Right lung (tissue), 2 donors: ENCODE measurements at regions not wholly inside any gene's neighbourhood (a gene's known extent, or its start where the extent isn't known, plus 50 kb on each side); places are given as distances from the start of the nearest gene placed in this dataset.

Experiments used
- DNase-seq, 2 donors: peaks; one replicate each; pipeline ENCODE4 v3.0.0-alpha.2; 2013

- no peak for DNase-seq
These were observed 163.6 kb upstream of the ISX start for GRCh38 chr22:34902335-34902734.

- no peak for DNase-seq
These were observed 162.5 kb upstream of the ISX start for GRCh38 chr22:34903416-34903815.

DNA sequence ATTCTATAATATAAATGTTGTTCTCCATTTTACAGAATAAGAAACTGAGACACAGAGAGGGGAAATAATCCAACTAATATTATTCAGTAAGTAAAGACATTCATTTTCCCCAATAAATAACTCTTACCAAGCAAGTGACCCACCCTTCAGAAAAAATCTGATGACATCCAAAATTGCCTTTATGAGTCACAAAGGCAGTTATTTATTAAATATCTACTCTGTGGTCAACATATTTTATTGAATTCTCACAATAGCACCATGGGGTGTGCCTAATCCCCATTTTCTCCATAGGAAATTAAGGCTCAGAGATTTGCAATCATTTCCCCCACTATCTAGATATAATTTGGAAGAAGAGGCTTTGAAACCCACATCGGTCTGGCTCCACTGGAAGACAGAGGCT is 161.5 kb upstream of the ISX start:
- DNase-seq: no peak

GRCh38 chr22:34913826-34914225 is 152.1 kb upstream of the ISX start:
- DNase-seq: no peak

GRCh38 chr22:34914846-34915245 is 151.1 kb upstream of the ISX start:
- DNase-seq: no peak

DNA sequence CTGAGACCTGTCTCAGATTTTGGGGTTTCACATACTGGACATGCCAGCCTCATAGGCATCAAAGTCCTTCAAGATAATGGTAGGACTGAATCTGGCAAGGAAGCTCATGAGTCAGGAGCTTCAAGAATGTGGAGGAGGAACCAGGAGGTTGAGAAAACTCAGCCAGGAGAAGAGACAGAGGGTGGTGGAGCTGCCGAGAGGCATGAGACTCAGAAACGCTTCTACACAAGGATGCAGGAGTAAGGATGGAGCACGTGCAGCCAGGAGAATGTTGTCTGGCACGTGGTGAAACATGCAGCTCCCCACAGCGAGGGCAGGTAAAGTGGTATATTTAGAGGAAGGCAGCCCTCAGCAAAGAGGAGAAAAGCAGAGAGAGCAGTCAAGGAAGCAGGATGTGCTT is 148.7 kb upstream of the ISX start:
- no peak for DNase-seq

GRCh38 chr22:34931026-34931425 is 134.9 kb upstream of the ISX start:
- no peak for DNase-seq

- DNase-seq: no peak
These were observed 131.7 kb upstream of the ISX start for GRCh38 chr22:34934261-34934660.

DNA sequence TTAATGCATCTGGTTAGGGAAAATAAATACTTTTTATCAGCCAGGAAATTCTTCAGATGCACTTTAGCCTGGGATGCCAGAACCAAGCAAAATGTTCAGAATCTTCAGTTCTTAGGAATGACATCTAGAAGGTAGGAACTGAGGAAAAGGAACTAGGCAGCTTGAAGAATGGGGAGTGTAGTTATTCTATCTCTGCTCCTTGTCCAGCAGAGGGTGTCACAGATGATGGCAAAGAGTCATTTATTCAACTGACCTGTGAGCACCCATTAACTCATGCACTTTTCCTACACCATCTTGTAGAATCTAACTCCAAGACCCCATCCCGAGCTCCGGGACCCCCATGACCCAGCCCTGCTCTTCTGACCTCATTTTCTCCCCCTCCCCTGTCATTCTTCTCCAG is 122.1 kb upstream of the ISX start:
- no peak for DNase-seq

- DNase-seq: no peak
These were observed 119.5 kb upstream of the ISX start for GRCh38 chr22:34946339-34946985.

- DNase-seq: no peak
These were observed 115.5 kb upstream of the ISX start for GRCh38 chr22:34950489-34950888.

DNA sequence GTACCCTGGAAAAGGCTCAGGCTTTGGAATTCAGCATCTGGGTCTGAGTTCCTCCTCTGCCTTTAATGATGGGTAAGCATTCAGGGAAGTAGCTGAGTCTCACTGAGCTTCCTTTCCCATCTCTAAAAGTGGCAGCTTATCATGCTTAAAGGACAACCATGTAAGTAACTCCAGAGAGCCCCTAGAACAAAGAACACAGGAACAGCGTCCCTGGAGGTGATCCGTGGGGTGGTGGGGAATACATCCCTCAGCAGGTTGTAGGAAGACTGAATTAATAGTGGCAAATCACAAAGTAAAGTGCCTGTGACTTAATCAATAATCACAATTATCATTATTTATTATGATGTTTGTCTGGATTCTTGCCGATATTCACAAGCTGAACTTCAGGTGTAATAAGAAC is 114.7 kb upstream of the ISX start:
- DNase-seq: no peak

DNA sequence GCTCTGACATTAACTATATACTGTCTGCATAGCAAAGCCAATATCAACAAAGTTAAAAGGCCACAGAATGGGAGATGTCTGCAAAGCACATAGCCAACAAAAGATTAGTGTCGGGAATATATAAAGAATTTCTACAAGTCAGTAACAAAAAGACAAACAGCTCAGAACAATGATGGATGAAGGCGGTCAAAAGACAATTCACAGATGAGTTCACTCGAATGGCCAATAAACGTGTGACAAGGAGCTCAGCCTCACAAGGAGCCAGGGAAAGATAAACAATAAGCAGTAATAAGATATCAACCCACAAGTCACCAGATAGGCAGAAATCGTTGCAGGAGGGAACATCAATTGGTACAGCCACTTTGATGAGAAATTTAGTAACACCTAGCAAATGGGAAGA is 106.0 kb upstream of the ISX start:
- no peak for DNase-seq

DNA sequence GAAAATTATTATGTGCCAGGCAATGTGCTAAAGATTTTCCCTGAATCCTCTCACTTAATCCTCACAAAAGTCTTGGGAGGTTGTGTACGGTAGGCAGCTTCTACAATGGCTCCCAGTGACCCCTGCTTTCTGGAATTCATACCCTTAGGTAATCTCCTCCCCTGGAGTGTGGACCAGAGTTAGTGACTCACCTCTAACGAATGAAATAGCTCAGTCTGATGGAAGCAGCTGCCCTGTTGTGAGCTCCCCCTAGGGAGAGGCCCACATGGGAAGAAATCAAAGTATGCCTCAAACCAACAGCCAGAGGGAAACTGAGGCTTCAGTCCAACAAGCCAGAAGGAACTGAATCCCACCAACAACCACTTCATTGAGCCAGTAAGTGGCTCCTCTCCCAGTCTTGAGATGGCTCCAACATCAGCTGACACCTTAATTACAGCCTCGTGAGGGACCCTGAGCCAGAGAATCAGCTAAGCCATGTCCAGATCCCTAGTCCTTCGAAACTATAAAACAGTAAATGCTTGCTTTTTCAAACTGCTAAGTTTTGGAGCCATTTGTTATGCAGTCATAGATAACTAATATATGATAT is 98.9 kb upstream of the ISX start:
- DNase-seq: no peak

DNA sequence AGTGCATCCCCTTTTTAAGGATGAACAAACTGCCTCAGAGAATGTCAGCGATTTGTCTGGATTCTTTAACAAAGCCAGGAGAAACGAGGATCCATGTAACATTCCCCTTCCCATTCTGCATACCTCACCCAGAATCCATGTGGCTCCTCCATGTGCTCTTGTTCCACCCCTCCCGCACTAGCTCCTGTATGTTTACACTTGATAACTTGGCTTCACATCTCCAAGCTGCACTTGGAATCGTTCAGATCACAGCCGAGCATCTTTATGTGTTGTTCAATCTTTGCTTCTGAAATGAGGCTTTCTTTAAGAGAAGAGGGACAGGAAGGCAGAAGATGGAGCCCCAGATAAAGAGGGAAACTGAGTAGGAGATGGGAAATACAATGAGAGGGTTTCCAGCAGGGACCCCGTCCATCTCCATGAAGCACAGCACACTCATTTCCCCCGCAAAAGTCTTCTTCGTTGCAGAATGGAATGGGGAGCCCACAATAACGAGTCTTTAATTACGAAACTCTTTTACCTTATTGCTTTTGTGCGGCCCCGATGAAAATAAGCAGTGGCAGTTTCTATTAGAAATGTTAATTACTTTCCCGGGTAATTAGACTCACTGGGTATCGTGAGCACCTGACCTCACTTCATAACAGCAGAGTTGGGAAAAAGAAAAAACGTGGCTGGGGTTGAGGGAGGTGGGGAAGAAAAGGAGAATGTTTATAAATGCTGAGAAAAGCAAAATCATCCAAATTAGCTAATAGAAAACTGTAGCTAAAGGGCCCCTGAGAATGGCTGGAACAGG is 96.8 kb upstream of the ISX start:
- DNase-seq: no peak

GRCh38 chr22:34971456-34971855 is 94.5 kb upstream of the ISX start:
- DNase-seq: no peak

- no peak for DNase-seq
These were observed 93.6 kb upstream of the ISX start for GRCh38 chr22:34972191-34972897.

- DNase-seq: no peak
These were observed 92.9 kb upstream of the ISX start for GRCh38 chr22:34973016-34973415.

DNA sequence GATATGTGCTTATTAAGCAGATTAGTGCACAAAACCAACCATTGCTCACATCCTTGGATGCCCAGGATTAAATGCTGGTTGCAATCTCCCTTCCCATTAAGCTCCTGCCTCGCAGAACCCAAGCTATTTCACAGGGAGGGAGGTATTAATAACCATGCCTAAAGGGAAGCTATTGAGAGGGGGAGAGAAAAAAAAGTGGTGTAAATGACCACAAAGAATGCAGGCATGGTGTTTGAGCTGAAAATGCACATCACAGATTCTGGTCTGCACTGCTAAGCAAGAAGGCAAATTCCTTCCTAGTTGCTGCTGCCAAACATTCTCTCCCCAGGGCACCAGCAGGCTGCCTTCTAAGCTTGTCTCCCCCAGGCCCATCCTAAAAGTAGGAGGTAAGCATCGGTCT is 92.0 kb upstream of the ISX start:
- no peak for DNase-seq

- DNase-seq: no peak
These were observed 90.2 kb upstream of the ISX start for GRCh38 chr22:34975721-34976120.

DNA sequence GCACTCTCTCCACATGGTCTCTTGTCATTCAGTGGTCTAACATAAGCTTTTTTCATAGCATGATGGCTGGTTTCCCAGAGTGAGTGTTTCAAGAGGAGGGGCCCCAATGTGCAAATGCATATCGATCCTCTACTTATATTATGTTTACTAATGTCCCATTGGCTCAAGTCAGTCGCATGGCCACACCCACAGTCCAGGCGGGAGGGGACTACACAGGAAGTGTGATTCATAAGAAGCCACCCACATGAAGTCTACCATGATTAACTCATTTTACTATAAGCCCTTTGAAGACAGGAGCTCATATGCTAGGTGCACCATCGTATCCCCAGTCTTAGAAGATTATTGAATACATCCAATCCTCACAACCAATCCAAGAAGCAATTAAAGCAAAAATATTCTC is 89.5 kb upstream of the ISX start:
- no peak for DNase-seq

GRCh38 chr22:34976886-34977285 is 89.1 kb upstream of the ISX start:
- DNase-seq: no peak

- DNase-seq: no peak
These were observed 79.4 kb upstream of the ISX start for GRCh38 chr22:34986523-34986922.
